Upper lobe of left lung (tissue), 4 donors: ENCODE measurements at regions not wholly inside any gene's neighbourhood (a gene's known extent, or its start where the extent isn't known, plus 50 kb on each side); places are given as distances from the start of the nearest gene placed in this dataset.

Experiments
- CTCF ChIP-seq, 6 experiments: fragments of 450-650 bp in 4 of 6; fragments of 200-600 bp in 2 of 6; sonication (generic) in 2 of 6; IDR thresholded peaks; one replicate each; pipeline ENCODE4 v1.5.1; 2016 to 2019; ENCODE audit warnings: antibody characterized with exemption in 6 of 6
- EP300 ChIP-seq, 4 donors: sonication (generic); formaldehyde crosslinking; IDR thresholded peaks; one replicate each; pipeline ENCODE4 v1.5.1; 2017; ENCODE audit warnings: antibody characterized with exemption in 4 of 4, control low read depth in 2 of 4
- POLR2A ChIP-seq, 4 donors: fragments of 450-650 bp; IDR thresholded peaks; one replicate each; pipeline ENCODE4 v1.5.1; 2016 to 2017; ENCODE audit warnings: antibody characterized with exemption in 4 of 4, mild to moderate bottlenecking in 2 of 4

GRCh38 chr2:10193851-10194820, 71.6 kb downstream of the RRM2 start:
- TF ChIP-seq CTCF (IDR thresholded peaks at IDR 0.05) (no peak), POLR2A (IDR thresholded peaks at IDR 0.05) (no peak), EP300 (IDR thresholded peaks at IDR 0.05) (no peak)
